ENCODE measurements at regions not wholly inside any gene's neighbourhood (a gene's known extent, or its start where the extent isn't known, plus 50 kb on each side); places are given as distances from the start of the nearest gene placed in this dataset.

GRCh38 chr21:35346697-35347096 lies 297.6 kb upstream of the RUNX1 start:
- in situ Hi-C loops (cut with HindIII; ENCODE audit: extremely low pct_ligation_motif_present, low pct_unique_long_range_greater_than_20kb) (no loop called here), intact Hi-C loops (cut with micrococcal nuclease; ENCODE audit: unreplicated experiment) (no loop called here)
- 4% methylated on average over 4 of the region's 4 CpGs for WGBS (ENCODE audit: low lambda C conversion rate)
- TF ChIP-seq PLSCR1 (CRISPR knock-in tag; IDR thresholded peaks at IDR 0.05; ENCODE audit: borderline replicate concordance) (no peak), ZNF30 (CRISPR knock-in tag; IDR thresholded peaks at IDR 0.05) (no peak), CEBPB (IDR thresholded peaks at IDR 0.05; ENCODE audit: borderline replicate concordance, low read depth, low read length) (no peak), MED8 (CRISPR knock-in tag; IDR thresholded peaks at IDR 0.05; ENCODE audit: insufficient replicate concordance) (no peak), PITX1 (CRISPR knock-in tag; IDR thresholded peaks at IDR 0.05) (no peak), ZNF136 (CRISPR knock-in tag; IDR thresholded peaks at IDR 0.05; ENCODE audit: low read depth) (no peak), ZNF142 (CRISPR knock-in tag; IDR thresholded peaks at IDR 0.05) (no peak), ZNF678 (CRISPR knock-in tag; IDR thresholded peaks at IDR 0.05) (no peak), GTF3A (CRISPR knock-in tag; conservative IDR thresholded peaks at IDR 0.05) (no peak), ZNF629 (CRISPR knock-in tag; conservative IDR thresholded peaks at IDR 0.05) (no peak)
- Histone ChIP-seq H3K4me1 (ENCODE audit: insufficient read depth, low read length) (no peaks in the 10 kb centered on the region), H4K20me1 (ENCODE audit: insufficient read depth, low read length) (no peaks in the 10 kb centered on the region), H3K4me3 (replicated peaks in 1 of 3; ENCODE audit: insufficient read depth in 1 of 3, low read depth in 2 of 3, low read length in 3 of 3) (no peak overlapping the region), H3K27ac (ENCODE audit: extremely low read length, insufficient read depth, low read length) (no peak overlapping the region), H3K9me3 (ENCODE audit: low read length) (no peaks in the 10 kb centered on the region), H3K36me3 (replicated peaks in 1 of 2; ENCODE audit: control insufficient read depth in 1 of 2, insufficient read depth in 2 of 2, low read length in 2 of 2) (no peaks in the 10 kb centered on the region), H3K4me2 (ENCODE audit: low read depth, low read length) (no peak overlapping the region), H3K79me2 (ENCODE audit: insufficient read depth, low read length) (no peaks in the 10 kb centered on the region), H3K27me3 (ENCODE audit: control insufficient read depth in 1 of 2, insufficient read depth in 2 of 2, low read length in 2 of 2) (no peaks in the 10 kb centered on the region), H3K9ac (ENCODE audit: insufficient read depth, low read depth, low read length) (no peak overlapping the region), H2AFZ (ENCODE audit: low read length) (no peak overlapping the region)
- FAIRE-seq (no peak), DNase-seq (ENCODE audit: low spot score) (no peak), ATAC-seq (no peak)
- no TSS peak for BruUV-seq (replicated peaks)
- ChIA-PET POLR2A (no interaction called here), CTCF (ENCODE audit: low intra/inter-chr PET ratio, low total read pairs) (no interaction called here)

Measured in HepG2 (cell line).